GM19463 (cell line): ENCODE measurements at regions not wholly inside any gene's neighbourhood (a gene's known extent, or its start where the extent isn't known, plus 50 kb on each side); places are given as distances from the start of the nearest gene placed in this dataset.

Experiments
- ATAC-seq: cut with Tn5 transposase; IDR thresholded peaks from one replicate; pipeline ENCODE4 v1.9.1; 2021; ENCODE audit warnings: mild to moderate bottlenecking, moderate library complexity; ENCODE audit not compliant: unreplicated experiment

- no peak for ATAC-seq
Measured at GRCh38 chr5:174159327-174160114, 114.0 kb downstream of the NSG2 start.

DNA sequence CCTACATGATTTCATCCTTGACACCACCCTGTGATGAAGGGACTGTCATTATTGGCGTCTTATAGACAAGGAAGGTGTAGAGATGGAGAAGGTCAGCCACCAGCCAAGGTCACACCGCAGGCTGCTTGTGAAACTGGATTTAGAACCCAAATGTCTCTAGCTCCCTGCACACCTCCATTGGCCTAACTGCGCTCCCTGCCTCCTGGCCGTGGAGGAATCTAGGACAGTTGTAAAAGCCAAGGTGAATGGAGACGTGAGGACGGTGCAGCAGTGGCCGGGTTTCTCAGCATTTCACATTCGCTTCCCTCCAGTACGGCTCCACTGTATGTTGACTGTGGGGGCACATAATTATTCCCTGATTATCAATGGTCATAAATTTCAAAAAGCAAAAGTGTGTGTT lies 119.9 kb downstream of the NSG2 start:
- no peak for ATAC-seq

GRCh38 chr5:174166231-174167079 lies 120.9 kb downstream of the NSG2 start:
- ATAC-seq: no peak

- ATAC-seq: no peak
Measured at GRCh38 chr5:174167080-174167910, 121.8 kb downstream of the NSG2 start.

DNA sequence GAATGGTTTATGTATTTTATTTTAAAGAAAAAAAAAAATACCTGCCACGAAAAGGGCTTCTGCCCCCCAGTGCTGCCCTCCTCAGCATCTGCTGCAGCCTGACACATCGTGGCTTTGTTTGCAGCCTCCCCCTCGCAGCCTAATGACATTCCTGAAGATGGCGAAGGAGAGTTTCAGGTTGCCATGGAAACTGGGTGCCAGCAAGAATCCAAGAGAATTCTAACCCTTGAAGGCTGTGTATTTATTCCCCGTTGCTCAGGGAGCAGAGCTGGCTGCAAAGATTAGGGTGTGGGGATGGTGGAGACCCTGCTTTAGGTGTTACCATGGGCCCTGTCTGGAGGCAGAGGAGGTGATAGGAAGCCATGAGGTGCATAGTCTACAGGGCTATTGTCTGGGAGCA lies 126.6 kb downstream of the NSG2 start:
- no peak for ATAC-seq

DNA sequence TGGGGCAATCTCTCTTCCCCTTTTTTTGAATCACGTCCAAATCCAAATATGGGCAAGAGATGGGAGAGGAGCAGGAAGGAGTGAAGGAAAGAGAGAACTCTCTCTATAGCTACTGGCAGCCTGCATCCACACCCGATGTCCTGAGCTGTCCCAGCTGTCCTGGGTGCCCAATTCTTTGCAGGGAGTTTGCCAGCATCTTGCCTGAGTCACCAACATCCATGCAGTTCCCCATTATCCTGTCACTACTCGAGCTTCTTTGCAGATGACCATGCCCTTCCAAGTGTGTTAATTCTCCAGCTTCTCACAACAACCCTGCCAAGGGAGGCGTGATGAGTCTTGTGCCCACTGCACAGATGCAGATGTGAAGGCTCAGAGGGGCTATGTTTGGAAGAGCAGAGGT lies 127.1 kb downstream of the NSG2 start:
- ATAC-seq: no peak

GRCh38 chr5:174173766-174174165 lies 128.3 kb downstream of the NSG2 start:
- ATAC-seq: no peak

DNA sequence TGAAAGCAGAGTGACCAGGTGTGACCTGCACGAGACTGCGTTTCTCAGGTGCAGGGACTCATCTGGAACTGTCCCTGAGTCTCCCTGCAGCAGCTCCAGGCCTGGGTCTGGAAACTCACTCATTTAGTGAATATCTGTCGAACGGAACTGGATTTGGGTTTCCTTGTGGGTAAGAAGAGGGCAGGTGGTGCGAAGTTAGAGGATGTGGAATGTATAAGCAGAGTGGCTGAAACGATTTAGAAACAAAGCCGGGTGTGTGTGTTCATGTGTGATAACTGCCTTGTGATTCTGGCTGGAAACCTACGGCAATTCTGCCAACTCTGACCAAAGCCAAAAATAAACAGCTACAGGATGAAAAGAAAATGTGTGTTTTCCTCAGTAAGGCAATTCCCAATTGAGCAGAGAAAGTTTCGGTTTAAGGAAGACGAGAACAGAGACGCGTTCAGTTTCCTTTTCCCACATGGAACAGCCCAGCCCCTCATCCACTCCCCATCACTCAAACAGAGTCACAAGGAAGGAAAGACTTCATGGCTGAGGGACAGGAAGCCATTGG lies 130.3 kb downstream of the NSG2 start:
- ATAC-seq: no peak

GRCh38 chr5:174176511-174176910 lies 131.0 kb downstream of the NSG2 start:
- no peak for ATAC-seq

DNA sequence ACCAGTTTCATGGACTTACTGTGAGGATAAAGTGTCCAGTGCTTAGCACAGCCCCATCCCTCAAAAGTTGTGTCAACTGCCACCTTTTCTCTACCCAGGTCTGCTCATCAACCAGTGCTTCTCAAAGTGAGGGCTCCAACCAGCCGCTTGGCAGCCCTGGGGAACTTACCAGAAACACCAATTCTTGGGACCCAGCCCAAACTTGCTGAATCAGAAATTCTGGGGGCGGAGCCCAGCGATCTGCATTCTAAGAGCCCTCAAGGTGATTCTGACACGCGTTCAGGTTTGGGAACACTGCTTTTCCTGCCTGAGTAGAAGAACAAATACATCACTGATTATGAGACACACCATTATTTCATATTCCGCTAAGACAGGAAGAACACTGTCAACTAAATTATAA lies 132.0 kb downstream of the NSG2 start:
- no peak for ATAC-seq

DNA sequence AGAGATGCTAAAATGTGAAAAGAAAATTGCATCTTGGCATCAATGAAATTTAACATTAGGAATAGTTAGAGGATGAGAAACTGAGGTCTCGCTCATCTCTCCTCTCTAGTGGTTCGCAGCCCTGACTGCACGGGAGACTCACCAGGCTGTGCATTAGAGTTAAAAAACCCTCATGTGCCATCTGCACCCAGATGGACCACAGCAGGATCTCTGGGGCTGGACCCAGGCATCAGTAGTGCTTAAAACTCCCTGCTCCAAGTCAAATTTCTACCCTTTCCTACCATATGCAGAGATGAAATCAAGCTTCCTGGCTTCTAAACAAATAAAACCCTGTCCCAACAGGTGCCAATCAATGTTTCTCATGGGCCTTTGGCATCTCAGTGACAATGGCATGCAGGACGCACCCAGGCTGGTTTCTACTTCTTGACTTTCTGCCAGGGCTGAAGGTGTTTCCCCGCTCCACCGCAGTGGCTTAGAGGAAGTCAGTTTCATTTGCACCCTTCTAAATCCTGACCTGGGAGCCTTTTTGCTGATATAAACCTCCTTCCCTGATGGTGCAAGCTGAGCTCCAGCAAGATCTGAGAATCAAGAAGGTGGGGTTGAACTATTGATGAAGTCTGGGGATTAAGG lies 132.6 kb downstream of the NSG2 start:
- no peak for ATAC-seq

GRCh38 chr5:174180639-174181038 lies 135.1 kb downstream of the NSG2 start:
- no peak for ATAC-seq

DNA sequence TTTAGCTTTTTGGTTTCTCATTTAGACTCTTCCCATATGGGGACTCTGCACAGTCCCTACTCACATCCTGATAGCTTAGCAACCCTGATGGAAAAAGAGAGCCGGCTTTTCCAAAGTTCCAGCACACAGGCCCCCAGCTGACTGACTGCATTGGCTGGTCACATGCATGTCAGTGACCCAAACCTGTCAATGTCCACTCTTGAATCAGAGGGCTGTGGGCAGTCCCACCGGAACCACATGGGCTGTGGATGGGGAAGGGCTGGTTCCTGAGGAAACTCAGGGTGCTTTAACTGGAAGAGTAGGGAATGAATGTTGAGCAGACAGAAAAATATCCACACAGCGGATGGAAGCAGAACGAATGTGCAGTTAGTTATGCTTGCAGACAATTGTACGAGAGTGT lies 136.6 kb downstream of the NSG2 start:
- no peak for ATAC-seq

- no peak for ATAC-seq
Measured at GRCh38 chr5:174183701-174184100, 138.2 kb downstream of the NSG2 start.

GRCh38 chr5:174185506-174185905 lies 140.0 kb downstream of the NSG2 start:
- ATAC-seq: no peak

- ATAC-seq: no peak
Measured at GRCh38 chr5:174186096-174186695, 140.7 kb downstream of the NSG2 start.

GRCh38 chr5:174187001-174187400 lies 141.5 kb downstream of the NSG2 start:
- ATAC-seq: no peak

DNA sequence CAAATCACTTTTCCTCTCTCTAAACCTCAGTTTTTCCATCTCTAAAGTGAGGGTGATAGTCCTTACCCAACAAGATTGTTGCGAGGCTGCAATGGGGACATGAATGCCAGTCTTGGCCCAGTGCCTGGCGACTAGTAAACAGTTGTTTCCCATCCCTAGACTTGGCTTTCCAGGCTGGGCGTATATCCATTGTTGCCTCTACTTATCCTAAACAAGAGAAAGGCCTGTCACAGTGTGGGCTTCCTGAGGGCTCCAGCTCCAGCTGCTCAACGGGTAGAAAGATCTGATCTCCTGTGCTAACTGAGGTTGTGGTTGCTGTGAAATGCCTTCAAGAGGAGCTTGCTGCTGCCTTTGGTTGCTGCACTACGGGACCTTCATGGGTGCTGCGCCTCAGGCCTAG lies 142.0 kb downstream of the NSG2 start:
- ATAC-seq: no peak

DNA sequence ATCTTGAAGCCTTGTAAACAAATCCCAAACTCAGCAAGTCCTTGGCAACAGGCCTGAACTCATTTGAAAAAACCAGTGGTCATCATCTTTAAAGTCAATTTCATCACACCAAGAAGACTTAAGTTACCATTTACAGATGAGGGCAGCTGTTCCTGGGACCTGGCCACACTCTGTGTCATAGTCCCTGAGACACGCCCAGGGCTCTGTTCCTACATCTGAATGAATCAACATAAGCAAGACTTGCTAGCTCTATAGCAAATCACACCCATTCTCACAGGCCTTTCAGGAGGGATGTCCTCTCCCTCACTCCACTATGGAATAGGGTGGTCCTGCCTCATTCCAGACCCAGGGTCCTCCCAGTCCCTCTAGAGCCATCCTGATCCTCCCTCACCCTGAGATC lies 142.8 kb downstream of the NSG2 start:
- ATAC-seq: no peak
